Chondrocyte (in vitro differentiated cells): ENCODE measurements at regions not wholly inside any gene's neighbourhood (a gene's known extent, or its start where the extent isn't known, plus 50 kb on each side); places are given as distances from the start of the nearest gene placed in this dataset.

Experiments used
- DNase-seq: peaks from one replicate; pipeline ENCODE4 v3.0.0; 2021; ENCODE audit warnings: mixed read lengths, low spot score
- H3K27ac Mint-ChIP-seq: one replicate; pipeline ENCODE4 v1.8.0; 2021; ENCODE audit warnings: mild to moderate bottlenecking, moderate library complexity, mixed read lengths; ENCODE audit not compliant: unreplicated experiment
- H3K27me3 Mint-ChIP-seq: 2 replicates; pipeline ENCODE4 v1.8.0; 2021; ENCODE audit warnings: low read depth, mixed read lengths
- H3K36me3 Mint-ChIP-seq: 2 replicates; pipeline ENCODE4 v1.8.0; 2021; ENCODE audit warnings: low read depth, mixed read lengths
- H3K4me1 Mint-ChIP-seq: 2 replicates; pipeline ENCODE4 v1.8.0; 2021; ENCODE audit warnings: low read depth, mild to moderate bottlenecking, mixed read lengths
- H3K4me3 Mint-ChIP-seq: one replicate; pipeline ENCODE4 v1.8.0; 2021; ENCODE audit warnings: mild to moderate bottlenecking, moderate library complexity, mixed read lengths; ENCODE audit not compliant: unreplicated experiment
- H3K9me3 Mint-ChIP-seq: 2 replicates; pipeline ENCODE4 v1.8.0; 2021; ENCODE audit warnings: low read depth, mixed read lengths
- TF ChIP-seq, protein P1 (sequence below): fragments of 200-600 bp; sonication (generic); IDR thresholded peaks from 2 replicates; pipeline ENCODE4 v1.5.0; 2021; ENCODE audit warnings: antibody characterized with exemption, mild to moderate bottlenecking, moderate library complexity

DNA sequence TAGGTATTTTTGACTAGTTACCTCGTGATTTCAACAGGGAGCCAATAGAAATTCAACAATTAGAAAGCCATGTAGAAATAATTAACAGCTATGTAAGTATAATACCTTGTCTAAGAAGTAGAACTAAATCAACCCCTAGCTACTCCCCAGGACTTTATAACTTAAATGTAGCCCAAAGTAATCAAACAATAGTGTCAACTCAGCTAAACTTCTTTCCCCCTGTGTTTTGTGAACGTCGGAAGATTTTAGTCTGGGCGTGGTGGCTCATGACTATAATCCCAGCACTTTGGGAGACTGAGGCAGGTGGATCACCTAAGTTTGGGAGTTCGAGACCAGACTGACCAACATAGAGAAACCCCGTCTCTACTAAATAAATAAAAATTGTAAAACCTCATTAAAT lies 579.9 kb upstream of the NCAM2 start:
- no peak overlapping the region for H3K27ac Mint-ChIP-seq
- peaks cover 13% of the 10 kb centered on the region for H3K9me3 Mint-ChIP-seq
- no peaks in the 10 kb centered on the region for H3K36me3 Mint-ChIP-seq
- H3K4me3 Mint-ChIP-seq: no peak overlapping the region
- no peaks in the 10 kb centered on the region for H3K4me1 Mint-ChIP-seq
- H3K27me3 Mint-ChIP-seq: no peaks in the 10 kb centered on the region
- DNase-seq: no peak
- TF ChIP-seq, protein P1, sequence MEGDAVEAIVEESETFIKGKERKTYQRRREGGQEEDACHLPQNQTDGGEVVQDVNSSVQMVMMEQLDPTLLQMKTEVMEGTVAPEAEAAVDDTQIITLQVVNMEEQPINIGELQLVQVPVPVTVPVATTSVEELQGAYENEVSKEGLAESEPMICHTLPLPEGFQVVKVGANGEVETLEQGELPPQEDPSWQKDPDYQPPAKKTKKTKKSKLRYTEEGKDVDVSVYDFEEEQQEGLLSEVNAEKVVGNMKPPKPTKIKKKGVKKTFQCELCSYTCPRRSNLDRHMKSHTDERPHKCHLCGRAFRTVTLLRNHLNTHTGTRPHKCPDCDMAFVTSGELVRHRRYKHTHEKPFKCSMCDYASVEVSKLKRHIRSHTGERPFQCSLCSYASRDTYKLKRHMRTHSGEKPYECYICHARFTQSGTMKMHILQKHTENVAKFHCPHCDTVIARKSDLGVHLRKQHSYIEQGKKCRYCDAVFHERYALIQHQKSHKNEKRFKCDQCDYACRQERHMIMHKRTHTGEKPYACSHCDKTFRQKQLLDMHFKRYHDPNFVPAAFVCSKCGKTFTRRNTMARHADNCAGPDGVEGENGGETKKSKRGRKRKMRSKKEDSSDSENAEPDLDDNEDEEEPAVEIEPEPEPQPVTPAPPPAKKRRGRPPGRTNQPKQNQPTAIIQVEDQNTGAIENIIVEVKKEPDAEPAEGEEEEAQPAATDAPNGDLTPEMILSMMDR: no peak

DNA sequence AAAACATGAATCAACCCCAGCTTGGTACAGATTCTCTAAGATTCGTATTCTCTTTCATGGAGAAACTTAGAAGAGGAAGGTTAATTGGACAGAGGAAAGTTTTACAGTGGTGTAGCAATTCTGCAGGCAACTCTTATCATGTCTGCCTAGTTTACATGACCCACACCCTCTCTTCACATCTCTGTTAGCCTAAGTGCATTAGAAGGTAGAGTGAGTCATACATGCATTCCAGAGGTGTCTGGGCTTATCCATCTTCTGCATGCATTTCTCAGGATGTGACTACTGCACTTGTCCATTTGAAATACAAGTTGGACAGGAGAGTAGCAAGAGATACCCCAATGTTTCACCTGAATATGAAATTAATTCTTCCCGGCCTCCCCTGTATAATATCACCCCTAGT lies 578.4 kb upstream of the NCAM2 start:
- DNase-seq: no peak
- no peaks in the 10 kb centered on the region for H3K36me3 Mint-ChIP-seq
- H3K9me3 Mint-ChIP-seq: peaks cover 14% of the 10 kb centered on the region
- TF ChIP-seq, protein P1: no peak
- no peak overlapping the region for H3K27ac Mint-ChIP-seq
- H3K4me3 Mint-ChIP-seq: no peak overlapping the region
- no peaks in the 10 kb centered on the region for H3K4me1 Mint-ChIP-seq
- H3K27me3 Mint-ChIP-seq: no peaks in the 10 kb centered on the region

DNA sequence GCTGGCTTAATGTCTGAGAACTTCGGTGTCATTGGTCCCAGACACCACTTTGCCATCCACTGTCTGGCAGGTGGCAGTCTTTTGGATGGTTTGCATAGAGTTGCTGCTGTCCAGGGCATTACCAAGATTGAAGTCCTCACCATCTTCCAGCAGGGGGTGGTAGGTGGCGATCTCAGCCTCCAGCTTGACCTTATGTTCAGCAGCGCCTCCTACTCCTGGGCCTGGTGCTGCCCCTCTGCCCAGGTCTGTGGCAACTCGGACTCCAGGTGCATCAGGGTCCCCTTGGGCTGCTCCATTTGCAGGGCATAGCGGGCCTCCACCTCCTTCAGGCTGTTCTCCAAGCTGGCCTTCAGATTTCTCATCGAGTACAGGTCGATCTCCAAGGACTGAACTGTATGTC lies 573.3 kb upstream of the NCAM2 start:
- Mint-ChIP-seq H3K27ac (no peak overlapping the region), H3K27me3 (no peaks in the 10 kb centered on the region), H3K9me3 (peaks cover 11% of the 10 kb centered on the region), H3K4me3 (no peak overlapping the region), H3K36me3 (no peaks in the 10 kb centered on the region), H3K4me1 (no peaks in the 10 kb centered on the region)
- no peak for DNase-seq
- TF ChIP-seq, protein P1: no peak

DNA sequence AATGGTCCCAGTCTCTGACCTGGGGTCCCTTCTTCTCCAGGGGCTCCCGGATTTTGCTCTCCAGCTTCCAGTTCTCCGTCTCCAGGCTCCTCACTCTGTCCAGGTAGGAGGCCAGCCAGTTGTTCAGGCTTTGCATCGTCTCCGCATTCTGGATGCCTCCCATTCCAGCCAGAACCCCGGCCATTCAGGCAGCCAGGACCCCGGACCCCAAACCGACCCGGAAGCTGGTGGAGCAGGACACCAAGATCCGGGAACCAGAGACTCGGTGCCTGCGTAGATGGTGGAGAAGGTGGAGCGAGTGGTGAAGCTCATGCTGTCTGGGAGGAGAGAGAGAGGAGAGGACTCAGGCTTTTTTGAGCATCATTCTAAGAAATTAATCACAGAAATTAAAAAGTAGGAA lies 572.4 kb upstream of the NCAM2 start:
- H3K4me3 Mint-ChIP-seq: no peak overlapping the region
- H3K9me3 Mint-ChIP-seq: peaks cover 7% of the 10 kb centered on the region
- TF ChIP-seq, protein P1: no peak
- no peak overlapping the region for H3K27ac Mint-ChIP-seq
- H3K36me3 Mint-ChIP-seq: no peaks in the 10 kb centered on the region
- H3K4me1 Mint-ChIP-seq: no peaks in the 10 kb centered on the region
- H3K27me3 Mint-ChIP-seq: no peaks in the 10 kb centered on the region
- DNase-seq: no peak

DNA sequence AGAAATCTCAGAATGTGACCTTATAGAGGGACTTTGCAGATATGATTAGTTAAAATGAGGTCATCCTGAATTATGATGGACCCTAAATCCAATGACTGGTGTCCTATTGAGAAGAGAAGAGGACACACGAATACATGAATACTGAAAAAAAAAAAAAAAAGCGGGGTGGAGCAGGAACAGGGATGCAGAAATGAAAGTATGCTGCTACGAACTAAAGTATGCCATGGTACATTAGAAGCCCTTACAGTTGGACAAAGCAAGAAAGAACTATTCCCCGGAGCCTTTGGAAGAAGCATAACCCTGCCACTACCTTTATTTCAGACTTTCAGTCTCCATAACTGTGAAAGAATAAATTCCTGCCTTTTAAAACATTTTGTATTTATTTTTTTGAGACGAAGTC lies 557.9 kb upstream of the NCAM2 start:
- Mint-ChIP-seq H3K27ac (no peak overlapping the region), H3K9me3 (peaks cover 17% of the 10 kb centered on the region), H3K36me3 (no peaks in the 10 kb centered on the region), H3K4me1 (no peaks in the 10 kb centered on the region), H3K27me3 (no peaks in the 10 kb centered on the region), H3K4me3 (no peak overlapping the region)
- no peak for DNase-seq
- TF ChIP-seq, protein P1: no peak
